ENCODE measurements at regions not wholly inside any gene's neighbourhood (a gene's known extent, or its start where the extent isn't known, plus 50 kb on each side); places are given as distances from the start of the nearest gene placed in this dataset.

DNA sequence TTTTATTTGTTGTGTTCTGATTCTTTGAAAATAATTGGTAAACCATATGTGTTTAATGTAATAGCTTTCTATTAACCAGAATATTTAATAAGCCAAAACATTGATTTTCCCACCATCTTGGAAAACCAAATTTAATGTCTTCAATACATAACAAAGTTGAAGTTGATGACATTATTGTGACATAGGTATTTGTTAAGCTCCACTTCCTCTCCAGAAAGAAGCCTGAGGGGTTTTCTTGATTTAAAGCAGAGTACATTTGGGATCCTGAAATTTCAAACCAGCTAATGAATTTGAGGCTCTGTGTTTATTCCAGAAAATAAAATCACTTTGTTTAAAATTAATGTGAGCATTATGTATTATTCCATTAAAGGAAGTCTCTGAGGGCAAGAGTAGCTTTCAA, 106.3 kb downstream of the PERP start:
- no peak overlapping the region for H3K4me3 ChIP-seq (replicated peaks in 1 of 3; ENCODE audit: insufficient read depth in 1 of 3, low read depth in 2 of 3, low read length in 3 of 3)
- ATAC-seq: no peak
- H3K36me3 ChIP-seq (replicated peaks in 1 of 2; ENCODE audit: control insufficient read depth in 1 of 2, insufficient read depth in 2 of 2, low read length in 2 of 2): no peaks in the 10 kb centered on the region
- no peak overlapping the region for H3K27ac ChIP-seq (ENCODE audit: extremely low read length, insufficient read depth, low read length)
- no peaks in the 10 kb centered on the region for H3K9me3 ChIP-seq (ENCODE audit: low read length)
- in situ Hi-C loops (cut with HindIII; ENCODE audit: extremely low pct_ligation_motif_present, low pct_unique_long_range_greater_than_20kb) (loop anchor here (5.0 kb wide), 2 partner anchors 111 to 281 kb away; no protein-coding TSS in a partner anchor), intact Hi-C loops (cut with micrococcal nuclease; ENCODE audit: unreplicated experiment) (loop anchor here (1.0 to 5.0 kb wide), 3 partner anchors 108 to 296 kb away; no protein-coding TSS in a partner anchor)
- no peak overlapping the region for H2AFZ ChIP-seq (ENCODE audit: low read length)
- TF ChIP-seq ZNF773 (CRISPR knock-in tag; IDR thresholded peaks at IDR 0.05; ENCODE audit: borderline replicate concordance): no peak
- TF ChIP-seq ISX (CRISPR knock-in tag; conservative IDR thresholded peaks at IDR 0.05): no peak
- TF ChIP-seq, protein P1, sequence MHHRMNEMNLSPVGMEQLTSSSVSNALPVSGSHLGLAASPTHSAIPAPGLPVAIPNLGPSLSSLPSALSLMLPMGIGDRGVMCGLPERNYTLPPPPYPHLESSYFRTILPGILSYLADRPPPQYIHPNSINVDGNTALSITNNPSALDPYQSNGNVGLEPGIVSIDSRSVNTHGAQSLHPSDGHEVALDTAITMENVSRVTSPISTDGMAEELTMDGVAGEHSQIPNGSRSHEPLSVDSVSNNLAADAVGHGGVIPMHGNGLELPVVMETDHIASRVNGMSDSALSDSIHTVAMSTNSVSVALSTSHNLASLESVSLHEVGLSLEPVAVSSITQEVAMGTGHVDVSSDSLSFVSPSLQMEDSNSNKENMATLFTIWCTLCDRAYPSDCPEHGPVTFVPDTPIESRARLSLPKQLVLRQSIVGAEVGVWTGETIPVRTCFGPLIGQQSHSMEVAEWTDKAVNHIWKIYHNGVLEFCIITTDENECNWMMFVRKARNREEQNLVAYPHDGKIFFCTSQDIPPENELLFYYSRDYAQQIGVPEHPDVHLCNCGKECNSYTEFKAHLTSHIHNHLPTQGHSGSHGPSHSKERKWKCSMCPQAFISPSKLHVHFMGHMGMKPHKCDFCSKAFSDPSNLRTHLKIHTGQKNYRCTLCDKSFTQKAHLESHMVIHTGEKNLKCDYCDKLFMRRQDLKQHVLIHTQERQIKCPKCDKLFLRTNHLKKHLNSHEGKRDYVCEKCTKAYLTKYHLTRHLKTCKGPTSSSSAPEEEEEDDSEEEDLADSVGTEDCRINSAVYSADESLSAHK (CRISPR knock-in tag; IDR thresholded peaks at IDR 0.05; ENCODE audit: borderline replicate concordance): no peak
- TF ChIP-seq, protein P2, sequence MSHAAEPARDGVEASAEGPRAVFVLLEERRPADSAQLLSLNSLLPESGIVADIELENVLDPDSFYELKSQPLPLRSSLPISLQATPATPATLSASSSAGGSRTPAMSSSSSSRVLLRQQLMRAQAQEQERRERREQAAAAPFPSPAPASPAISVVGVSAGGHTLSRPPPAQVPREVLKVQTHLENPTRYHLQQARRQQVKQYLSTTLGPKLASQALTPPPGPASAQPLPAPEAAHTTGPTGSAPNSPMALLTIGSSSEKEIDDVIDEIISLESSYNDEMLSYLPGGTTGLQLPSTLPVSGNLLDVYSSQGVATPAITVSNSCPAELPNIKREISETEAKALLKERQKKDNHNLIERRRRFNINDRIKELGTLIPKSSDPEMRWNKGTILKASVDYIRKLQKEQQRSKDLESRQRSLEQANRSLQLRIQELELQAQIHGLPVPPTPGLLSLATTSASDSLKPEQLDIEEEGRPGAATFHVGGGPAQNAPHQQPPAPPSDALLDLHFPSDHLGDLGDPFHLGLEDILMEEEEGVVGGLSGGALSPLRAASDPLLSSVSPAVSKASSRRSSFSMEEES (CRISPR knock-in tag; IDR thresholded peaks at IDR 0.05): no peak
- no peak for TF ChIP-seq ATM (IDR thresholded peaks at IDR 0.05; ENCODE audit: borderline replicate concordance)
- TF ChIP-seq BRD4 (CRISPR knock-in tag; IDR thresholded peaks at IDR 0.05): no peak
- no peak for TF ChIP-seq MZF1 (CRISPR knock-in tag; IDR thresholded peaks at IDR 0.05; ENCODE audit: borderline replicate concordance)
- no peak for TF ChIP-seq ZMYM4 (CRISPR knock-in tag; IDR thresholded peaks at IDR 0.05)
- no peak for TF ChIP-seq MTA1 (CRISPR knock-in tag; IDR thresholded peaks at IDR 0.05; ENCODE audit: borderline replicate concordance)
- TF ChIP-seq POGZ (CRISPR knock-in tag; IDR thresholded peaks at IDR 0.05): no peak
- no peak for TF ChIP-seq MAF1 (CRISPR knock-in tag; IDR thresholded peaks at IDR 0.05; ENCODE audit: borderline replicate concordance)
- no peak for TF ChIP-seq ZNF451 (CRISPR knock-in tag; IDR thresholded peaks at IDR 0.05)
- no peak for TF ChIP-seq DNMT3B (CRISPR knock-in tag; conservative IDR thresholded peaks at IDR 0.05)
- no peaks in the 10 kb centered on the region for H3K79me2 ChIP-seq (ENCODE audit: insufficient read depth, low read length)
- no peak for DNase-seq (ENCODE audit: low spot score)
- H3K4me1 ChIP-seq (ENCODE audit: insufficient read depth, low read length): 0 out of 2 replicates have a peak, but pooled peaks cover 6% of the 10 kb centered on the region
- no peaks in the 10 kb centered on the region for H4K20me1 ChIP-seq (ENCODE audit: insufficient read depth, low read length)
- CTCF ChIA-PET (ENCODE audit: low intra/inter-chr PET ratio, low total read pairs): interaction anchor here (8.8 kb wide), 1 partner anchor 108 kb away, joined by 182 read pairs; the partner anchor contains the start of gene PERP
- BruUV-seq (replicated peaks): no TSS peak
- no peak overlapping the region for H3K4me2 ChIP-seq (ENCODE audit: low read depth, low read length)
- POLR2A ChIA-PET: no interaction called here
- no peak for FAIRE-seq
- no peaks in the 10 kb centered on the region for H3K27me3 ChIP-seq (ENCODE audit: control insufficient read depth in 1 of 2, insufficient read depth in 2 of 2, low read length in 2 of 2)
- no peak overlapping the region for H3K9ac ChIP-seq (ENCODE audit: insufficient read depth, low read depth, low read length)
